Thoracic aorta (tissue), 2 donors: ENCODE measurements at regions not wholly inside any gene's neighbourhood (a gene's known extent, or its start where the extent isn't known, plus 50 kb on each side); places are given as distances from the start of the nearest gene placed in this dataset.

ENCODE experiments used
- ATAC-seq: fragments of 150-250 bp; one replicate; pipeline ENCODE4 v1.8.0; 2017; ENCODE audit warnings: low read depth; ENCODE audit not compliant: insufficient number of reproducible peaks, low FRiP score
- DNase-seq: peaks from one replicate; pipeline ENCODE4 v3.0.0-alpha.2; 2020; ENCODE audit warnings: low spot score
- H3K27ac ChIP-seq, 2 donors: fragments of 200-600 bp; sonication (generic); 1 replicate in 1 of 2; 2 replicates in 1 of 2; pipeline ENCODE4 v1.5.1; 2016; ENCODE audit warnings: mild to moderate bottlenecking in 2 of 2, moderate library complexity in 2 of 2
- H3K27me3 ChIP-seq: fragments of 200-600 bp; sonication (generic); replicated peaks from 2 replicates; pipeline ENCODE4 v1.6.0; 2016; ENCODE audit warnings: mild to moderate bottlenecking; ENCODE audit not compliant: insufficient read depth
- H3K36me3 ChIP-seq: fragments of 200-600 bp; sonication (generic); one replicate; pipeline ENCODE4 v1.5.1; 2016
- H3K4me1 ChIP-seq, 2 donors: fragments of 200-600 bp; sonication (generic); 1 replicate in 1 of 2; 2 replicates in 1 of 2; pipeline versions ENCODE4 v1.5.1 to v1.6.0; 2016; ENCODE audit warnings: low read depth in 2 of 2, mild to moderate bottlenecking in 1 of 2; ENCODE audit not compliant: control insufficient read depth in 1 of 2
- H3K4me3 ChIP-seq: fragments of 200-600 bp; sonication (generic); 2 replicates; pipeline ENCODE4 v1.5.1; 2016; ENCODE audit warnings: mild to moderate bottlenecking
- H3K9me3 ChIP-seq: fragments of 200-600 bp; sonication (generic); 2 replicates; pipeline ENCODE4 v1.5.1; 2016
- TF ChIP-seq, protein P1 (sequence below): fragments of 200-600 bp; sonication (generic); IDR thresholded peaks from one replicate; pipeline ENCODE4 v1.5.1; 2019; ENCODE audit warnings: antibody characterized with exemption

DNA sequence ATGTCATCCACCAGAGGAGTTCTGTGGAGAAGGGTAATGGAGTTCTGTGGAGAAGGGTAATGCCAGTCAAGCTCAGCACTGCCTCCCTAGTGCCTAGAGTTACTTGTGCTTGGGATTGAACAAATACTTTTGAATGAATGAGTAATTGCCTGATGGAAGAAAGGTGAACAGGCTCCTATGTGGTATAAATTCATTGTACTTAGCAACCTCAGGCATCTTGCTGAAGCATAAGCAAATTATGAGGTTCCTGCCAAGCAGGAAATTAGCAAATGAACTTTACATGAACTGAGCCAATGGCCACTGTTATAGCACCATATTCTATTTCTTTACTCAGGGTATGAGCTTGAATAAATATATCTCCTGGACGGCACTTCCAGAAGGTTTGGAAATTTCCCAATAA, 1047.2 kb downstream of the SLC6A15 start:
- H3K36me3 ChIP-seq: no peaks in the 10 kb centered on the region
- H3K4me3 ChIP-seq: no peak overlapping the region
- DNase-seq: no peak
- H3K4me1 ChIP-seq: no peaks in the 10 kb centered on the region
- TF ChIP-seq, protein P1, sequence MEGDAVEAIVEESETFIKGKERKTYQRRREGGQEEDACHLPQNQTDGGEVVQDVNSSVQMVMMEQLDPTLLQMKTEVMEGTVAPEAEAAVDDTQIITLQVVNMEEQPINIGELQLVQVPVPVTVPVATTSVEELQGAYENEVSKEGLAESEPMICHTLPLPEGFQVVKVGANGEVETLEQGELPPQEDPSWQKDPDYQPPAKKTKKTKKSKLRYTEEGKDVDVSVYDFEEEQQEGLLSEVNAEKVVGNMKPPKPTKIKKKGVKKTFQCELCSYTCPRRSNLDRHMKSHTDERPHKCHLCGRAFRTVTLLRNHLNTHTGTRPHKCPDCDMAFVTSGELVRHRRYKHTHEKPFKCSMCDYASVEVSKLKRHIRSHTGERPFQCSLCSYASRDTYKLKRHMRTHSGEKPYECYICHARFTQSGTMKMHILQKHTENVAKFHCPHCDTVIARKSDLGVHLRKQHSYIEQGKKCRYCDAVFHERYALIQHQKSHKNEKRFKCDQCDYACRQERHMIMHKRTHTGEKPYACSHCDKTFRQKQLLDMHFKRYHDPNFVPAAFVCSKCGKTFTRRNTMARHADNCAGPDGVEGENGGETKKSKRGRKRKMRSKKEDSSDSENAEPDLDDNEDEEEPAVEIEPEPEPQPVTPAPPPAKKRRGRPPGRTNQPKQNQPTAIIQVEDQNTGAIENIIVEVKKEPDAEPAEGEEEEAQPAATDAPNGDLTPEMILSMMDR: no peak
- H3K27me3 ChIP-seq: no peaks in the 10 kb centered on the region
- H3K27ac ChIP-seq: no peak overlapping the region
- no peaks in the 10 kb centered on the region for H3K9me3 ChIP-seq
- no peak for ATAC-seq

DNA sequence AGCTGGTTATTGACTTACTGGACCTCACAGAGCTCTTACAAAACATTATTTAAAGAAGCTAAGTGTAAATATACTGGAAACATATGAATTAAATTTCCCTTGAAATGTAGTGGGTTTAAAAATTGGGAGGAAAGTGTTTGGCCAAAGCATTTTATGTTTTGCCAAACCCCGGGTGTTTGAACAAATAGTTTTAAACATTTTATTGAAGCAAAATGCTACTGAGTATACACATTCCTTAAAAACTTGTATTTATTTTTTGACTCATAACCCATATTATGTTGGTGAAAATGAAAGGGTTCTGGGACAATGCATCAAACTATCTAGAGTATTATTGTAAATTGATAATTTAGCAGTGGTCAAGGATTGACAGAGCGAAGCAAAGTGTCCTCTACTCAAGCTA, 1048.5 kb downstream of the SLC6A15 start:
- no peaks in the 10 kb centered on the region for H3K27me3 ChIP-seq
- no peak for DNase-seq
- H3K36me3 ChIP-seq: no peaks in the 10 kb centered on the region
- TF ChIP-seq, protein P1: no peak
- H3K4me3 ChIP-seq: no peak overlapping the region
- no peaks in the 10 kb centered on the region for H3K9me3 ChIP-seq
- H3K4me1 ChIP-seq: no peaks in the 10 kb centered on the region
- H3K27ac ChIP-seq: no peak overlapping the region
- no peak for ATAC-seq

DNA sequence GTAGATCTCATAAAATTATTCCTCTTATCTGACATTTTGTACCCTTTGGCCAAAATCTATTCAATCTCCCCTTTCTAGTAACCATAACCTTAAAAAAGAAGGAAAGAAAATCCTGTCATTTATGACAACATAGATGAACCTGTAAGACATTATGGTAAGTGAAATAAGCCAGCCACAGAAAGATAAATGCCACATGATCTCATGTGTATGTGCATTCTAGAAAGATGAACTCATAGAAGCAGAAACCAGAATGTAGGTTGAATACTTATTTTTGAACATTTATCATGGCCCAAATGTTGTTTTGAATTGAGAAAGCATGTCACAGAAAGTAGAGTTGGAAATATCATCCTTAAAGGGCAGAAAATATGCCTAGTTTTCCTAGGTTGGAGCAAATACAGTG, 1053.6 kb downstream of the SLC6A15 start:
- no peak for DNase-seq
- H3K27me3 ChIP-seq: no peaks in the 10 kb centered on the region
- ATAC-seq: no peak
- peaks cover 5% of the 10 kb centered on the region for H3K9me3 ChIP-seq
- H3K27ac ChIP-seq: no peak overlapping the region
- no peaks in the 10 kb centered on the region for H3K4me1 ChIP-seq
- no peaks in the 10 kb centered on the region for H3K36me3 ChIP-seq
- TF ChIP-seq, protein P1: no peak
- no peak overlapping the region for H3K4me3 ChIP-seq

DNA sequence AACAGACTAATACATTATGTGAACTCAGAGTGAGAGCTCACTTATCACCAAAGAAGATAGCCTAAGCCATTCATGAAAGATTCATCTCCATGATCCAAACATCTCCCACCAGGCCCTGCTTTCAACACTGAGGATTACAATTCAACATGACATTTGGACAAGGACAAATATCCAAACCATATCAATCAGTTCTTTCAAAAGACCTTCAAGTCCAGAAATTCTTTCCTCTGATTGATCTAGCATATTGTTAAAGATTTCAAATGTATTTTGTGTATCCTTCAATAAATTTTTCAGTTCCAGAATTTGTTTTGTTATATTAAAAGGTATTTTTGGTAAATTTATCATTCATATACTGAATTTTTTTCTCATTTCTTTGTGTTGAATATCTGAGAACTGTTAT, 1055.8 kb downstream of the SLC6A15 start:
- Histone ChIP-seq H3K27ac (no peak overlapping the region), H3K36me3 (no peaks in the 10 kb centered on the region), H3K4me1 (no peaks in the 10 kb centered on the region), H3K4me3 (no peak overlapping the region), H3K9me3 (peaks cover 5% of the 10 kb centered on the region), H3K27me3 (no peaks in the 10 kb centered on the region)
- DNase-seq: no peak
- TF ChIP-seq, protein P1: no peak
- no peak for ATAC-seq

DNA sequence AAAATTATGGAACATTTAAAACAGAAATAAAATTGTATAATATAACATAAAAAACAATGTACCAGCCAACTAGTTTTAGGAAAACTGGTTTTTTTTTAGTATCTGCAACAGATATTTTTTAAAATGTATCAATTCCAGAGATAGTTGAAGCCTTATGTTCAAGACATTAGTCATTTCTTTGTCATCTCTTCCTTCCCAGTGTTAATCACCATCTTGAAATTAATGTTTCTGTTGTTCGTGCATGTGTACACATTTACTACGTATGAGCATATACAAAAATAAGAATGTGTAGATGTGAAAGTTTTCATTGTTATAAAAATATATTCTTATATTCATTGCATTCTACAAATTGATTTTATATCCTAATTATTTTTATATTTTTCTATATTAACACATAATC, 1062.1 kb downstream of the SLC6A15 start:
- H3K4me1 ChIP-seq: no peaks in the 10 kb centered on the region

More for the DNA sequence above, 1062.1 kb downstream of the SLC6A15 start:
- no peak for ATAC-seq
- TF ChIP-seq, protein P1: no peak
- H3K36me3 ChIP-seq: no peaks in the 10 kb centered on the region
- no peak overlapping the region for H3K27ac ChIP-seq
- H3K4me3 ChIP-seq: no peak overlapping the region
- DNase-seq: no peak
- no peaks in the 10 kb centered on the region for H3K9me3 ChIP-seq
- no peaks in the 10 kb centered on the region for H3K27me3 ChIP-seq
